Activated B cell treated with CpG ODN at 0.5 μM for 24 hours (primary cell): ENCODE measurements at regions not wholly inside any gene's neighbourhood (a gene's known extent, or its start where the extent isn't known, plus 50 kb on each side); places are given as distances from the start of the nearest gene placed in this dataset.

ENCODE experiments used
- ATAC-seq: fragments of 200-7000 bp; cut with Tn5 transposase; one replicate; pipeline ENCODE4 v1.10.0; 2021; ENCODE audit warnings: low read depth, mild to moderate bottlenecking, moderate library complexity
- CTCF ChIA-PET: fragments of 350-600 bp; sonication (Branson Sonifier 250); formaldehyde crosslinking; loops from one replicate; lab custom pipeline; 2021; ENCODE audit warnings: antibody characterized with exemption; lab: Charles Lee
- POLR2A ChIA-PET: fragments of 350-600 bp; sonication (Branson Sonifier 250); formaldehyde crosslinking; loops from one replicate; lab custom pipeline; 2021; ENCODE audit warnings: antibody characterized with exemption; lab: Charles Lee
- DNase-seq: peaks from one replicate; pipeline ENCODE4 v3.0.0; 2022
- H3K27ac Mint-ChIP-seq: one replicate; pipeline ENCODE4 v1.8.0; 2020; ENCODE audit warnings: mixed read lengths
- H3K27me3 Mint-ChIP-seq: one replicate; pipeline ENCODE4 v1.8.0; 2021; ENCODE audit warnings: mixed read lengths
- H3K36me3 Mint-ChIP-seq: one replicate; pipeline ENCODE4 v1.8.0; 2021; ENCODE audit warnings: low read depth, mixed read lengths
- H3K4me1 Mint-ChIP-seq: one replicate; pipeline ENCODE4 v1.8.0; 2021; ENCODE audit warnings: mixed read lengths
- H3K4me3 Mint-ChIP-seq: one replicate; pipeline ENCODE4 v1.8.0; 2020; ENCODE audit warnings: mild to moderate bottlenecking, mixed read lengths
- H3K9me3 Mint-ChIP-seq: one replicate; pipeline ENCODE4 v1.8.0; 2020; ENCODE audit warnings: mixed read lengths
- intact Hi-C: fragments of 100-400 bp; cut with micrococcal nuclease; formaldehyde crosslinking; loops from one replicate; pipeline ENCODE4 v1.15.1; 2024
- TF ChIP-seq, protein P1 (sequence below): fragments of 200-600 bp; IDR thresholded peaks from one replicate; pipeline ENCODE4 v1.8.0; 2022; ENCODE audit warnings: antibody characterized with exemption, mild to moderate bottlenecking

DNA sequence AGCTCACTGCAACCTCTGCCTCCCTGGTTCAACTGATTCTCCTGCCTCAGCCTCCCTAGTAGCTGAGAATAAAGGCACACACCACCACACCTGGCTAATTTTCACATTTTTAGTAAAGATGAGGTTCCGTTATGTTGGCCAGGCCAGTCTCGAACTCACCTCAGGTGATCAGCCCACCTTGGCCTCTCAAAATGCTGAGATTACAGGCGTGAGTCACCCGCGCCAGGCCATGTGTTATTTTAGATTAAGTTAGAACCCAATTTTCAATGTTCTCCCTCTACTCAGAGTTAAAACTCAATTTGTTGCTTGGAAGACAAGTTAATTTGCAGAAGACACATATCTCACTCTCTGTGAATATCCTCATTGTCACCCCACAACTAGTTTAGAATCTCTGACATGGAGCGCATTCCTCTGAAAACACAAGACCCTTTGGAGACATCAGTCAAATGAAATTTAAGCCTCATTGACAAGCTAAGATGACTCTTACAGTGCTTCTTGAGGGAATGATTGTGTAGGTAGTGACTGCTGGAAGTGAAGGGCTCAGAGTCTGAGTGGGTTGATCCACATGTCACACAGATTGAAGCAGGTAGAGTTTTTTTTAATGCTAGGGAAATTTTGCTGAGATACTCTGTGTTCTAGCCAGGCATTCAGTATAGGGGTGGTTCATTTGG, 60.6 kb upstream of the FRMD4B start:
- intact Hi-C loops = no loop called here
- H3K4me3 Mint-ChIP-seq = no peak overlapping the region
- H3K9me3 Mint-ChIP-seq = peaks cover 8% of the 10 kb centered on the region
- ChIA-PET POLR2A (no interaction called here), CTCF (no interaction called here)
- ATAC-seq = no peak
- TF ChIP-seq, protein P1, sequence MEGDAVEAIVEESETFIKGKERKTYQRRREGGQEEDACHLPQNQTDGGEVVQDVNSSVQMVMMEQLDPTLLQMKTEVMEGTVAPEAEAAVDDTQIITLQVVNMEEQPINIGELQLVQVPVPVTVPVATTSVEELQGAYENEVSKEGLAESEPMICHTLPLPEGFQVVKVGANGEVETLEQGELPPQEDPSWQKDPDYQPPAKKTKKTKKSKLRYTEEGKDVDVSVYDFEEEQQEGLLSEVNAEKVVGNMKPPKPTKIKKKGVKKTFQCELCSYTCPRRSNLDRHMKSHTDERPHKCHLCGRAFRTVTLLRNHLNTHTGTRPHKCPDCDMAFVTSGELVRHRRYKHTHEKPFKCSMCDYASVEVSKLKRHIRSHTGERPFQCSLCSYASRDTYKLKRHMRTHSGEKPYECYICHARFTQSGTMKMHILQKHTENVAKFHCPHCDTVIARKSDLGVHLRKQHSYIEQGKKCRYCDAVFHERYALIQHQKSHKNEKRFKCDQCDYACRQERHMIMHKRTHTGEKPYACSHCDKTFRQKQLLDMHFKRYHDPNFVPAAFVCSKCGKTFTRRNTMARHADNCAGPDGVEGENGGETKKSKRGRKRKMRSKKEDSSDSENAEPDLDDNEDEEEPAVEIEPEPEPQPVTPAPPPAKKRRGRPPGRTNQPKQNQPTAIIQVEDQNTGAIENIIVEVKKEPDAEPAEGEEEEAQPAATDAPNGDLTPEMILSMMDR = no peak
- no peaks in the 10 kb centered on the region for H3K36me3 Mint-ChIP-seq
- H3K4me1 Mint-ChIP-seq = no peaks in the 10 kb centered on the region
- no peaks in the 10 kb centered on the region for H3K27me3 Mint-ChIP-seq
- H3K27ac Mint-ChIP-seq = no peak overlapping the region
- no peak for DNase-seq

DNA sequence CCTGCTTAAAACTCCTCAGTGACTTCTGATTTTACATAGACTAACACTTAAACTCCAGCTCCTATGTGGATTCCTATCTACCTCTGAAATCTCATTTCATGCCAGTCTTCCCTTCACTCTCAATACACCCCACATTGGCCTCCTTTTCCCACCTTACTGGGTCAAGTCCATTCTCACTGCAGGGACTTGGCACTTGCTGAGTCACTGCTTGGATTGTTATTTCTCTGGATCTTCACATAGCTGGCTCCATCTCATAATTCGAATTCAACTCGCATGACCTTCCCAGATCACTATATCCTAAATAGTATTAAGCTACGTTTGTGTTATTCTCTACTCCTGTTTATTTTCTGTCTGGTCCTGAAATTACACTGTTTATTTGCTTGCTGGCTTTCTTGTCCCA, 59.6 kb upstream of the FRMD4B start:
- H3K9me3 Mint-ChIP-seq = peaks cover 8% of the 10 kb centered on the region
- H3K4me1 Mint-ChIP-seq = no peaks in the 10 kb centered on the region
- intact Hi-C loops = no loop called here
- ChIA-PET POLR2A (no interaction called here), CTCF (no interaction called here)
- no peaks in the 10 kb centered on the region for H3K27me3 Mint-ChIP-seq
- DNase-seq (no peak), ATAC-seq (no peak)
- TF ChIP-seq, protein P1 = no peak
- H3K36me3 Mint-ChIP-seq = no peaks in the 10 kb centered on the region
- H3K27ac Mint-ChIP-seq = no peak overlapping the region
- H3K4me3 Mint-ChIP-seq = no peak overlapping the region

DNA sequence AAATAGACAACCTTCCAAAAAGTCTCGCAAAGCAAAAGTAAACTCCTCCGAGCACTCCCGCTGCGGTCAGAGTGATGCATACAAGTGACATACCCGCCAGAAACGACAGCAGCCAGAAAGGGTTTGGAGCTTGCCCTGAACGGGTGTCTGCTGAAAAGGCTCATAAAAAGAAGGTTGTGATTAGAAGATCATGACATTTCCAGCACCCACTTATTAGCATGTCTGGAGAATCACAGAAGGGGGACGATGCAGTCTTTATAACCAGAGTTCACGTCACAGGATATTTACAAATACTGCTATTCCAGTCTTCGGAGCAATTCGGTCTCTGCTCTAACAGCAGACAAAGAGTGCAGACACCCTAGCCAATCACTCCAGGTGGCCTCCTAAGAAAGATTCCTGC, 59.1 kb upstream of the FRMD4B start:
- POLR2A ChIA-PET = no interaction called here
- H3K4me1 Mint-ChIP-seq = no peaks in the 10 kb centered on the region
- TF ChIP-seq, protein P1 = no peak
- no peak for ATAC-seq
- H3K27me3 Mint-ChIP-seq = no peaks in the 10 kb centered on the region
- CTCF ChIA-PET = no interaction called here
- no peak overlapping the region for H3K4me3 Mint-ChIP-seq
- peaks cover 8% of the 10 kb centered on the region for H3K9me3 Mint-ChIP-seq
- DNase-seq = no peak
- intact Hi-C loops = no loop called here
- no peaks in the 10 kb centered on the region for H3K36me3 Mint-ChIP-seq
- no peak overlapping the region for H3K27ac Mint-ChIP-seq

DNA sequence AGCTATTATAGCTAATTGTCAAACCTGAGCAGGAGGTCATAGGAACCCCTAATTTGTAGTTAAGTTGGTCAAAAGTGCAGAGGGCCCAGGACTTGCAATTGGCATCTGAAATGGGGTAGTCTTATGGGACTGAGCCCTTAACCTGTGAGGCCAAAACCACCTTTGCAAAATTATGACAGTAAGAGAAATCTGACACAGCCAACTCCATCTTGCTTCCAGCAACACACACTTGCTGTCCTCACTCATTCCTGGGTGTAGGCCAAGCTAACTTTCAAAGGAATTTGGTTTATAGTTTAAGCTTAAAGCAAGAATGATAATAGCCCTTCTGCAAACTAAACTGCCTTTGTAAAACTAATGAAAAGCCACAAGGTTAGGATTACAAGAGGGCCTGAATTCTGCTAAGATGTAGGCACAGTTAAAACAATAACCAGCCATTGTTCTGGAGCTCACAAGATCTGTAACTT, 57.6 kb upstream of the FRMD4B start:
- Mint-ChIP-seq H3K27me3 (no peaks in the 10 kb centered on the region), H3K4me3 (no peak overlapping the region), H3K9me3 (peaks cover 8% of the 10 kb centered on the region), H3K27ac (no peak overlapping the region), H3K4me1 (peaks cover 2% of the 10 kb centered on the region), H3K36me3 (no peaks in the 10 kb centered on the region)
- ATAC-seq = no peak
- TF ChIP-seq, protein P1 = no peak
- CTCF ChIA-PET = no interaction called here
- intact Hi-C loops = no loop called here
- DNase-seq = no peak
- POLR2A ChIA-PET = no interaction called here

DNA sequence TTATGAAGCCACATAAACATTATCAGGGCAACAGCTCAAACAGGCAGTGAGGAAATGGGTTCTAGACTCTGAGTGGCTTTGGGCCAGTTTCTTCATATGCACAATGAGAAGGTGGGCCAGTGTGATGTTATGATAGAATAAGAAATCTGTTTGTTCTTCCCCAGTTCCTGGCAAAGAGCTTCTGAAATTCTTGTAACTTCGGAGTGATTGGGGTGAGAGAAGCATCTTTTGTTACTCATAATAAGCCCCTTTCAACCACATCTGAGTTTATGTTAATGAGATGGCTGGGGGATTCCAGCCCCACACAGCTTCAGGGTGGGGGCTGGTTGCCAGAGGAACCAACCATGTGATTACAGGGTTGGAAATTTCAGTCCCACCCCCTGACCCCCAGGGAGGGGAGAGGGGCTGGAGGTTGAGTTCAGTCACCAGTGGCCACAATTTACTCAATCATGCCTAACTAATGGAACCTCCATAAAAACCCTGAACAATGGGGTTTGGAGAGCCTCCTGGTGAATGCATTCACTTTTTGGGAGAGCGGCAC, 57.0 kb upstream of the FRMD4B start:
- Mint-ChIP-seq H3K36me3 (no peaks in the 10 kb centered on the region), H3K27me3 (no peaks in the 10 kb centered on the region), H3K9me3 (peaks cover 8% of the 10 kb centered on the region), H3K27ac (no peak overlapping the region), H3K4me1 (peaks cover 2% of the 10 kb centered on the region), H3K4me3 (no peak overlapping the region)
- DNase-seq (no peak), ATAC-seq (no peak)
- intact Hi-C loops = no loop called here
- TF ChIP-seq, protein P1 = no peak
- ChIA-PET CTCF (no interaction called here), POLR2A (no interaction called here)
